ENCODE measurements at regions not wholly inside any gene's neighbourhood (a gene's known extent, or its start where the extent isn't known, plus 50 kb on each side); places are given as distances from the start of the nearest gene placed in this dataset.

- TF ChIP-seq FOSL1 (IDR thresholded peaks at IDR 0.05; ENCODE audit: insufficient read depth, low read depth, low read length) = no peak
- no peak for TF ChIP-seq ASH2L (IDR thresholded peaks at IDR 0.05; ENCODE audit: low read length)
- TF ChIP-seq CREB1 (IDR thresholded peaks at IDR 0.05) = no peak
- no peak for TF ChIP-seq EP300 (IDR thresholded peaks at IDR 0.05; ENCODE audit: borderline replicate concordance in 1 of 2, low read depth in 2 of 2, low read length in 2 of 2)
- TF ChIP-seq RFX5 (IDR thresholded peaks at IDR 0.05; ENCODE audit: borderline replicate concordance, low read depth, low read length) = no peak
- TF ChIP-seq TCF12 (IDR thresholded peaks at IDR 0.05; ENCODE audit: low read depth, low read length) = no peak
- TF ChIP-seq RNF2 (IDR thresholded peaks at IDR 0.05; ENCODE audit: borderline replicate concordance, low read depth, low read length, missing control alignments, poor library complexity, severe bottlenecking) = no peak
- no peak for TF ChIP-seq TAF7 (optimal IDR thresholded peaks at IDR 0.05; ENCODE audit: borderline replicate concordance, low read depth, low read length)
- no peak for TF ChIP-seq CEBPB (IDR thresholded peaks at IDR 0.05; ENCODE audit: low read depth, low read length)
Observed at GRCh38 chr5:42949348-42950115, 90.6 kb downstream of the ANXA2R start (continued).
